ENCODE measurements at regions not wholly inside any gene's neighbourhood (a gene's known extent, or its start where the extent isn't known, plus 50 kb on each side); places are given as distances from the start of the nearest gene placed in this dataset.

- 18% methylated on average over 9 of the region's 9 CpGs for WGBS (ENCODE audit: missing lambda C conversion rate)
- CTCF ChIA-PET = interaction anchor here (0.6 to 1.5 kb wide), 3 partner anchors 9 to 584 kb away, joined by 3 to 4 read pairs (median 3); no protein-coding TSS in a partner anchor
- DNase-seq (ENCODE audit: low read depth in 1 of 2, low spot score in 1 of 2) (peak in 1 of 2 experiments; percentile 29), ATAC-seq (no peak), FAIRE-seq (no peak)
- POLR2A ChIA-PET = no interaction called here
- Histone ChIP-seq H3K9me3 (peaks cover 23% of the 10 kb centered on the region; the same call in 2 of the 3 replicates), H3K4me1 (no peaks in the 10 kb centered on the region), H3K27ac (no peak overlapping the region), H3K4me2 (no peak overlapping the region), H3K4me3 (no peak overlapping the region)
- TF ChIP-seq HEYL (CRISPR knock-in tag; IDR thresholded peaks at IDR 0.05) = no peak
- no peak for TF ChIP-seq KDM1A (IDR thresholded peaks at IDR 0.05; ENCODE audit: low read depth)
- TF ChIP-seq KDM5A (IDR thresholded peaks at IDR 0.05) = no peak
- no peak for TF ChIP-seq CEBPB (IDR thresholded peaks at IDR 0.05)
- no peak for TF ChIP-seq ATOH8 (CRISPR knock-in tag; IDR thresholded peaks at IDR 0.05; ENCODE audit: low read depth)
- no peak for TF ChIP-seq JUNB (IDR thresholded peaks at IDR 0.05)
- TF ChIP-seq TFCP2L1 (CRISPR knock-in tag; IDR thresholded peaks at IDR 0.05) = no peak
- TF ChIP-seq RARB (CRISPR knock-in tag; IDR thresholded peaks at IDR 0.05) = no peak
- TF ChIP-seq POLR2A (IDR thresholded peaks at IDR 0.05; ENCODE audit: low read length) = no peak
- no peak for TF ChIP-seq HDAC2 (IDR thresholded peaks at IDR 0.05)
- TF ChIP-seq USF2 (IDR thresholded peaks at IDR 0.05) = no peak
- TF ChIP-seq E2F6 (IDR thresholded peaks at IDR 0.05; ENCODE audit: borderline replicate concordance, low read depth) = no peak
- TF ChIP-seq HES2 (IDR thresholded peaks at IDR 0.05) = no peak
- no peak for TF ChIP-seq BCL3 (IDR thresholded peaks at IDR 0.05)
- no peak for TF ChIP-seq HOXB5 (CRISPR knock-in tag; IDR thresholded peaks at IDR 0.05)
- no peak for TF ChIP-seq BHLHE40 (IDR thresholded peaks at IDR 0.05; ENCODE audit: low read depth, low read length)
- no peak for TF ChIP-seq SREBF2 (IDR thresholded peaks at IDR 0.05)
- TF ChIP-seq ZFP36 (IDR thresholded peaks at IDR 0.05; ENCODE audit: borderline replicate concordance, partially characterized antibody) = no peak
- no peak for TF ChIP-seq EP300 (IDR thresholded peaks at IDR 0.05)
- TF ChIP-seq ELK1 (IDR thresholded peaks at IDR 0.05; ENCODE audit: low read depth, low read length) = no peak
Measured at GRCh38 chr19:31553112-31553845, 204.0 kb upstream of the TSHZ3 start.

GRCh38 chr19:31553846-31554215 lies 204.6 kb upstream of the TSHZ3 start:
- H3K4me3 ChIP-seq = no peak overlapping the region
- ChIA-PET POLR2A (no interaction called here), CTCF (interaction anchor here (0.9 to 1.5 kb wide), 2 partner anchors 8 to 585 kb away, joined by 3 to 4 read pairs; no protein-coding TSS in a partner anchor)
- peaks cover 26% of the 10 kb centered on the region; the same call in 2 of the 3 replicates for H3K9me3 ChIP-seq
- FAIRE-seq = no peak
- TF ChIP-seq SREBF2 (IDR thresholded peaks at IDR 0.05) (no peak), MAFK (IDR thresholded peaks at IDR 0.05; ENCODE audit: partially characterized antibody) (no peak), ZC3H11A (IDR thresholded peaks at IDR 0.05) (no peak), POLR2A (IDR thresholded peaks at IDR 0.05; ENCODE audit: low read length) (no peak), ZSCAN20 (CRISPR knock-in tag; IDR thresholded peaks at IDR 0.05) (no peak), FOSB (CRISPR knock-in tag; IDR thresholded peaks at IDR 0.05) (no peak), CHD2 (IDR thresholded peaks at IDR 0.05; ENCODE audit: low read length, partially characterized antibody) (no peak), CBX2 (IDR thresholded peaks at IDR 0.05; ENCODE audit: borderline replicate concordance, low read depth) (no peak), ZNF302 (CRISPR knock-in tag; IDR thresholded peaks at IDR 0.05) (no peak)
- WGBS (ENCODE audit: missing lambda C conversion rate) = 24% methylated on average over 8 of the region's 8 CpGs
- H3K4me1 ChIP-seq = no peaks in the 10 kb centered on the region
- ATAC-seq = no peak
- DNase-seq (ENCODE audit: low read depth in 1 of 2, low spot score in 1 of 2) = no peak
- no peak overlapping the region for H3K27ac ChIP-seq
- H3K4me2 ChIP-seq = no peak overlapping the region

All from A549 (cell line).